ENCODE measurements at regions not wholly inside any gene's neighbourhood (a gene's known extent, or its start where the extent isn't known, plus 50 kb on each side); places are given as distances from the start of the nearest gene placed in this dataset.

DNA sequence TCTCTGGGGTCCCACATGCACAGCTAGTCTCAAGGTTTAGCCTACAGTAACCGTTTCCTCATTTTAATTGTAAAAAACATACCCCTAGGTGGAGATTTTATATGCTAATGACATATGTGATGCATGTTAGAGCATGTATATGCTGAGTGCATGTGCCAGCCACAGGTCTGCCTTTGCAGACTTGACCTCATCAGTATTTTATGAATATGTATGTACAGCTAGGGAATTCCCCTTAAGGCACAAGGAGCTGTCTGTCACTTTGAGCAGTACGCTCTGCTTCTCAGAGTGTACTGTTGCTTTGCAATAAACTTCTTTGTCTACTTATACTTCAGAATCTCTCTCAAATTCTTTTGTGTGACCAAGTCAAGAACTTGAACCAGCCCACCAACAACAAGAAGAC is 131.2 kb upstream of the ERBB4 start:
- TF ChIP-seq, protein P1, sequence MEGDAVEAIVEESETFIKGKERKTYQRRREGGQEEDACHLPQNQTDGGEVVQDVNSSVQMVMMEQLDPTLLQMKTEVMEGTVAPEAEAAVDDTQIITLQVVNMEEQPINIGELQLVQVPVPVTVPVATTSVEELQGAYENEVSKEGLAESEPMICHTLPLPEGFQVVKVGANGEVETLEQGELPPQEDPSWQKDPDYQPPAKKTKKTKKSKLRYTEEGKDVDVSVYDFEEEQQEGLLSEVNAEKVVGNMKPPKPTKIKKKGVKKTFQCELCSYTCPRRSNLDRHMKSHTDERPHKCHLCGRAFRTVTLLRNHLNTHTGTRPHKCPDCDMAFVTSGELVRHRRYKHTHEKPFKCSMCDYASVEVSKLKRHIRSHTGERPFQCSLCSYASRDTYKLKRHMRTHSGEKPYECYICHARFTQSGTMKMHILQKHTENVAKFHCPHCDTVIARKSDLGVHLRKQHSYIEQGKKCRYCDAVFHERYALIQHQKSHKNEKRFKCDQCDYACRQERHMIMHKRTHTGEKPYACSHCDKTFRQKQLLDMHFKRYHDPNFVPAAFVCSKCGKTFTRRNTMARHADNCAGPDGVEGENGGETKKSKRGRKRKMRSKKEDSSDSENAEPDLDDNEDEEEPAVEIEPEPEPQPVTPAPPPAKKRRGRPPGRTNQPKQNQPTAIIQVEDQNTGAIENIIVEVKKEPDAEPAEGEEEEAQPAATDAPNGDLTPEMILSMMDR (IDR thresholded peaks at IDR 0.05) = no peak
- no peak for TF ChIP-seq POLR2A (IDR thresholded peaks at IDR 0.05)
